HL-60 (cell line): ENCODE measurements at regions not wholly inside any gene's neighbourhood (a gene's known extent, or its start where the extent isn't known, plus 50 kb on each side); places are given as distances from the start of the nearest gene placed in this dataset.
"Not testable (repeated sequence)": the region's sequence is repeated elsewhere in the genome, so short reads cannot be mapped to it uniquely, and the experiment has no call there.

ENCODE experiments used
- DNase-seq, 2 experiments: peaks; one replicate each; pipeline ENCODE4 v3.0.0-alpha.2; 2010 to 2020; ENCODE audit warnings: low read depth in 1 of 2, low spot score in 1 of 2
- H3K27ac ChIP-seq: fragments of 250-450 bp; sonication (Bioruptor Pico); replicated peaks from 2 replicates; pipeline ENCODE4 v1.5.1; 2020; ENCODE audit warnings: mild to moderate bottlenecking, moderate library complexity
- H3K27me3 ChIP-seq: fragments of 250-450 bp; sonication (Bioruptor Pico); 2 replicates; pipeline ENCODE4 v1.5.1; 2021; ENCODE audit warnings: mild to moderate bottlenecking, moderate library complexity; ENCODE audit not compliant: insufficient read depth, poor library complexity, severe bottlenecking
- H3K4me3 ChIP-seq: replicated peaks from 2 replicates; pipeline ENCODE4 v1.5.1; 2011; ENCODE audit warnings: mild to moderate bottlenecking, control low read depth, low read length; ENCODE audit not compliant: insufficient read depth
- GABPA ChIP-seq: IDR thresholded peaks from 2 replicates; pipeline ENCODE4 v1.6.1; 2012; ENCODE audit warnings: low read depth
- POLR2AphosphoS5 ChIP-seq: IDR thresholded peaks from 2 replicates; pipeline ENCODE4 v1.6.1; 2012; ENCODE audit warnings: low read depth
- SPI1 ChIP-seq: IDR thresholded peaks from 2 replicates; pipeline ENCODE4 v1.6.1; 2012; ENCODE audit warnings: low read depth, mild to moderate bottlenecking, borderline replicate concordance
- TF ChIP-seq, protein P1 (sequence below): IDR thresholded peaks from 2 replicates; pipeline ENCODE4 v1.6.1; 2012; ENCODE audit warnings: low read depth; ENCODE audit not compliant: insufficient replicate concordance
- TF ChIP-seq, protein P2 (sequence below): IDR thresholded peaks from one replicate; pipeline ENCODE4 v1.5.1; 2011; ENCODE audit warnings: low read length, control low read depth, inconsistent platforms; ENCODE audit not compliant: insufficient read depth

DNA sequence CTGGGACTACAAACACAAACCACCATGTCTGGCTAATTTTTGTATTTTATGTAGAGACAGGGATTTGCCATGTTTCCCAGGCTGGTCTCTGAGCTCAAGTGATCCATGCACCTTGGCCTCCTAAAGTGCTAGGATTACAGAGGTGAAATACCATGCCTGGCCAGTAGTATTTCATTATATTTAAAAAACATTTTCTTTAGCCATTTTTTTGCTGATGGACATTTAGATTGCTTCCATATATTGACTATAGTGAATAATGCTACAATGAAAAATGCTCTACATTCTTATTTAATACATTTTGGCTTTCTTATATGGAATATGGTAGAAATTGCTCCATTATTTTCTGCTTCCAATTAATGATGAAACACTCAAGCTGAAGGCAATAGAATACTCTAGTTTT, 1439.7 kb downstream of the FSTL5 start:
- no peak for TF ChIP-seq POLR2AphosphoS5
- TF ChIP-seq, protein P1, sequence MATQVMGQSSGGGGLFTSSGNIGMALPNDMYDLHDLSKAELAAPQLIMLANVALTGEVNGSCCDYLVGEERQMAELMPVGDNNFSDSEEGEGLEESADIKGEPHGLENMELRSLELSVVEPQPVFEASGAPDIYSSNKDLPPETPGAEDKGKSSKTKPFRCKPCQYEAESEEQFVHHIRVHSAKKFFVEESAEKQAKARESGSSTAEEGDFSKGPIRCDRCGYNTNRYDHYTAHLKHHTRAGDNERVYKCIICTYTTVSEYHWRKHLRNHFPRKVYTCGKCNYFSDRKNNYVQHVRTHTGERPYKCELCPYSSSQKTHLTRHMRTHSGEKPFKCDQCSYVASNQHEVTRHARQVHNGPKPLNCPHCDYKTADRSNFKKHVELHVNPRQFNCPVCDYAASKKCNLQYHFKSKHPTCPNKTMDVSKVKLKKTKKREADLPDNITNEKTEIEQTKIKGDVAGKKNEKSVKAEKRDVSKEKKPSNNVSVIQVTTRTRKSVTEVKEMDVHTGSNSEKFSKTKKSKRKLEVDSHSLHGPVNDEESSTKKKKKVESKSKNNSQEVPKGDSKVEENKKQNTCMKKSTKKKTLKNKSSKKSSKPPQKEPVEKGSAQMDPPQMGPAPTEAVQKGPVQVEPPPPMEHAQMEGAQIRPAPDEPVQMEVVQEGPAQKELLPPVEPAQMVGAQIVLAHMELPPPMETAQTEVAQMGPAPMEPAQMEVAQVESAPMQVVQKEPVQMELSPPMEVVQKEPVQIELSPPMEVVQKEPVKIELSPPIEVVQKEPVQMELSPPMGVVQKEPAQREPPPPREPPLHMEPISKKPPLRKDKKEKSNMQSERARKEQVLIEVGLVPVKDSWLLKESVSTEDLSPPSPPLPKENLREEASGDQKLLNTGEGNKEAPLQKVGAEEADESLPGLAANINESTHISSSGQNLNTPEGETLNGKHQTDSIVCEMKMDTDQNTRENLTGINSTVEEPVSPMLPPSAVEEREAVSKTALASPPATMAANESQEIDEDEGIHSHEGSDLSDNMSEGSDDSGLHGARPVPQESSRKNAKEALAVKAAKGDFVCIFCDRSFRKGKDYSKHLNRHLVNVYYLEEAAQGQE: no peak
- TF ChIP-seq, protein P2, sequence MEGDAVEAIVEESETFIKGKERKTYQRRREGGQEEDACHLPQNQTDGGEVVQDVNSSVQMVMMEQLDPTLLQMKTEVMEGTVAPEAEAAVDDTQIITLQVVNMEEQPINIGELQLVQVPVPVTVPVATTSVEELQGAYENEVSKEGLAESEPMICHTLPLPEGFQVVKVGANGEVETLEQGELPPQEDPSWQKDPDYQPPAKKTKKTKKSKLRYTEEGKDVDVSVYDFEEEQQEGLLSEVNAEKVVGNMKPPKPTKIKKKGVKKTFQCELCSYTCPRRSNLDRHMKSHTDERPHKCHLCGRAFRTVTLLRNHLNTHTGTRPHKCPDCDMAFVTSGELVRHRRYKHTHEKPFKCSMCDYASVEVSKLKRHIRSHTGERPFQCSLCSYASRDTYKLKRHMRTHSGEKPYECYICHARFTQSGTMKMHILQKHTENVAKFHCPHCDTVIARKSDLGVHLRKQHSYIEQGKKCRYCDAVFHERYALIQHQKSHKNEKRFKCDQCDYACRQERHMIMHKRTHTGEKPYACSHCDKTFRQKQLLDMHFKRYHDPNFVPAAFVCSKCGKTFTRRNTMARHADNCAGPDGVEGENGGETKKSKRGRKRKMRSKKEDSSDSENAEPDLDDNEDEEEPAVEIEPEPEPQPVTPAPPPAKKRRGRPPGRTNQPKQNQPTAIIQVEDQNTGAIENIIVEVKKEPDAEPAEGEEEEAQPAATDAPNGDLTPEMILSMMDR: no peak
- no peak for TF ChIP-seq SPI1
- TF ChIP-seq GABPA: no peak
- H3K4me3 ChIP-seq: no peak overlapping the region
- no peak for DNase-seq

DNA sequence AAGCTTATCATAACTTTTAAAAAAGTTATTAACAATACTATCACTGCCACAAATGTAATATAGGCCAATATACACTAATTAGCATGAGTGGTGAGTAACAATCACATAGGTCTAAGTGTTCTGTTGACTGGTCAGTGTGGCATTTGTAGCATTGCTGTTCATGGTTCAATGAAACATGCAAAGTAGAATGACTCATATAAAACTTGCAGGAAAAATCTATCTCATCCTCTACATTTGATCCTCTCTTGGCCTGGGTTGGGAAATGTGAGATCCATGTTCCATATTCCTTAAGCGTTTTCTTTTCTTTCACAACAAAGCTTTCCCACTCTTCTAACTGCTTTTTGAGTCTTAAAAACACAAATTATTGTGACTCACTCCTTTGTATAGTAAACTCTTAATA, 1418.7 kb downstream of the FSTL5 start:
- no peak for TF ChIP-seq SPI1
- TF ChIP-seq POLR2AphosphoS5: no peak
- TF ChIP-seq GABPA: no peak
- TF ChIP-seq, protein P1: no peak
- Histone ChIP-seq H3K4me3 (no peak overlapping the region), H3K27me3 (no peaks in the 10 kb centered on the region), H3K27ac (no peak overlapping the region)
- no peak for DNase-seq

More for the DNA sequence above, 1439.7 kb downstream of the FSTL5 start:
- H3K27me3 ChIP-seq: no peaks in the 10 kb centered on the region
- H3K27ac ChIP-seq: no peak overlapping the region

DNA sequence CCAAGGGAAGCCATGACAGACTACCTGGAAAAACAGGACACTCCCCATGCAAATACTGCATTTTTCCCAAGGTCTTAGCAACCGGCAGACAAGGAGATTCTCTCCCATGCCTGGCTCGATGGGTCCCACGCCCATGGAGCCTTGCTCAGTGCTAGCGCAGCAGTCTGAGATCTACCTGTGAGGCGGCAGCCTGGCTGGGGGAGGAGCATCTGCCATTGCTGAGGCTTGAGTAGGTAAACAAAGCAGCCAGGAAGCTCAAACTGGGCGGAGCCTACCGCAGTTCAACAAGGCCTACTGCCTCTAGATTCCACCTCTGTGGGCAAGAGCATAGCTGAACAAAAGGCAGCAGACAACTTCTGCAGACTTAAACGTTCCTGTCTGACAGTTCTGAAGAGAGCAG, 1417.2 kb downstream of the FSTL5 start:
- H3K27ac ChIP-seq, H3K4me3 ChIP-seq, H3K27me3 ChIP-seq, DNase-seq: not testable (repeated sequence)

DNA sequence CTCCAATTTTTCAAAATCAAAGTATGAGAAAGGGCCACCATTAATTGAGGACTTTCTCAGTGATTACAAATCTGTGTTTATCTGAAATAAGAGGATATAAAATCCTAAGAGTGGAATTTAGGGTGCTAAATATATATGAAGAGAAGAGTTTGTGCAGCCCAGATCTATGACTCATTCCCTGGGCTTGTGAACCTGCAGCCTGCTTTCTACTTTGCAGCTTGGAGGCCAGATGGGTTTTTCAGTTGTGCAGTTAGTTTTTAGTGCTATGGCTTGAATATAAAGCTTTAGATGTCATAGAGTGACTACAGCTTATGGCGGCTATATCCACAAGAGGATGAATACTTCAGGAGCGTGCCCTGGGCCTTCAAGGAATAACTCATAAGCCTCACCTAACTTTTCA, 1391.1 kb downstream of the FSTL5 start:
- H3K4me3 ChIP-seq: no peak overlapping the region
- no peaks in the 10 kb centered on the region for H3K27me3 ChIP-seq
- no peak for DNase-seq
- no peak for TF ChIP-seq POLR2AphosphoS5
- TF ChIP-seq, protein P2: no peak
- TF ChIP-seq SPI1: no peak
- no peak for TF ChIP-seq GABPA
- TF ChIP-seq, protein P1: no peak
- no peak overlapping the region for H3K27ac ChIP-seq
